ENCODE measurements at regions not wholly inside any gene's neighbourhood (a gene's known extent, or its start where the extent isn't known, plus 50 kb on each side); places are given as distances from the start of the nearest gene placed in this dataset.
"Not testable (repeated sequence)": the region's sequence is repeated elsewhere in the genome, so short reads cannot be mapped to it uniquely, and the experiment has no call there.

DNA sequence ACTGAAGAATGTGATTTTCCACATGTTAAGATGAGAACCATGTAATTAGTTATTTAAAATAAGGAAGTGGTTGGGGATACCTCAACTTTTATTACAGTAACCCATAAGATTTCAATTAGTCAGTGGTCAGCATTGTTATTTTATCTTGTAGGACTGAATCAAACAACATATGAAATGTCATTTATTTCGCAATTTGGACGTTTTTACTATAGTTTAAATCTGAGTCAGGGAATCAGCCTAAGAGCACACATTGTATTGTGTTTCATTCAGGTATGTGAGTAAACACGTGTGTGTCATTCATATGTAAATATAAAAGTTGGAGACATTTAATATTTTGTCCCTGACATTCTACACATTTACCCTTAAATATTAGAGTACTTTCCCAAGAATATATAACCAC, 1418.7 kb downstream of the GRIK2 start:
- DNase-seq = no peak
- Histone ChIP-seq H3K4me3 (no peak overlapping the region), H3K27ac (replicated peaks) (no peak overlapping the region), H3K9me3 (replicated peaks) (peaks cover 3% of the 10 kb centered on the region), H3K36me3 (no peaks in the 10 kb centered on the region), H3K4me1 (no peaks in the 10 kb centered on the region), H3K27me3 (ENCODE audit: low read depth) (no peaks in the 10 kb centered on the region)
- TF ChIP-seq, protein P1, sequence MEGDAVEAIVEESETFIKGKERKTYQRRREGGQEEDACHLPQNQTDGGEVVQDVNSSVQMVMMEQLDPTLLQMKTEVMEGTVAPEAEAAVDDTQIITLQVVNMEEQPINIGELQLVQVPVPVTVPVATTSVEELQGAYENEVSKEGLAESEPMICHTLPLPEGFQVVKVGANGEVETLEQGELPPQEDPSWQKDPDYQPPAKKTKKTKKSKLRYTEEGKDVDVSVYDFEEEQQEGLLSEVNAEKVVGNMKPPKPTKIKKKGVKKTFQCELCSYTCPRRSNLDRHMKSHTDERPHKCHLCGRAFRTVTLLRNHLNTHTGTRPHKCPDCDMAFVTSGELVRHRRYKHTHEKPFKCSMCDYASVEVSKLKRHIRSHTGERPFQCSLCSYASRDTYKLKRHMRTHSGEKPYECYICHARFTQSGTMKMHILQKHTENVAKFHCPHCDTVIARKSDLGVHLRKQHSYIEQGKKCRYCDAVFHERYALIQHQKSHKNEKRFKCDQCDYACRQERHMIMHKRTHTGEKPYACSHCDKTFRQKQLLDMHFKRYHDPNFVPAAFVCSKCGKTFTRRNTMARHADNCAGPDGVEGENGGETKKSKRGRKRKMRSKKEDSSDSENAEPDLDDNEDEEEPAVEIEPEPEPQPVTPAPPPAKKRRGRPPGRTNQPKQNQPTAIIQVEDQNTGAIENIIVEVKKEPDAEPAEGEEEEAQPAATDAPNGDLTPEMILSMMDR (IDR thresholded peaks at IDR 0.05; ENCODE audit: borderline replicate concordance) = no peak
- intact Hi-C loops (cut with micrococcal nuclease) = no loop called here

DNA sequence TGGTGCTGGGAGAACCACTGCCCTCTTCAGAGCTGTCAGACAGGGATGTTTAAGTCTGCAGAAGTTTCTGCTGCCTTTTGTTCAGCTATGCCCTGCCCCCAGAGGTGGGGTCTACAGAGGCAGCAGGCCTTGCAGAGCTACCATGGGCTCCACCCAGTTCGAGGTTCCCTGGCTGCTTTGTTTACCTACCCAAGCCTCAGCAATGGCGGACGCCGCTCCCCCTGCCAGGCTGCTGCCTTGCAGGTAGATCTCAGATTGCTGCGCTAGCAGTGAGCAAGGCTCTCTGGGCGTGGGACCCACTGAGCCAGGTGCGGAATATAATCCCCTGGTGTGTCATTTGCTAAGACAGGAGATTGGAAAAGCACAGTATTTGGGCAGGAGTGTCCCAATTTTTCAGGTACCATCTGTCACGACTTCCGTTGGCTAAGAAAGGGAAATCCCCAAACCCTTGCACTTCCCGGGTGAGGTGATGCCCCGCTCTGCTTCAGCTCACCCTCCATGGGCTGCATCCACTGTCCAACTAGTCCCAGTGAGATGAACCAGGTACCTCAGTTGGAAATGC, 1415.5 kb downstream of the GRIK2 start:
- H3K36me3 ChIP-seq; intact Hi-C loops (cut with micrococcal nuclease); H3K4me3 ChIP-seq; H3K4me1 ChIP-seq; H3K27ac ChIP-seq (replicated peaks); DNase-seq; H3K27me3 ChIP-seq (ENCODE audit: low read depth): not testable (repeated sequence)
- H3K9me3 ChIP-seq (replicated peaks) = peaks cover 21% of the 10 kb centered on the region

DNA sequence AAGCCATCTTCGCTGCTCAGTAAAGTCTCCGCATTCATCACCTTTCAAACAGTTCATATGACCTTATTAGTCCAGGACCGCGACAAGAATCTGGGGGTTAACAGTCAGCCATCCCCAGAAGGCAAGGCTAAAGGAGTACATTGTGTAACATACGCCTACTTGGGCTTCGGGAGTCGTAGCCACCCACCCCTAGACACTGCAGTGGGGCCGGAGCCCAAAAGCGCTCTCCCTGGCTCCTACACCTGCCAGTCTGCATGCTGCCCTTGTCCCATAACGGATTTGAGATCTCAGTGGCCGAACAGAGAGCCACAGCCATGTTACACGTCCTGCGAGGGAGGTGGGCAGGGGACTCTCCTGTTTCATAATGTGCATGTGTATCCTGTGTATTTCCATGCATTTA, 1405.5 kb downstream of the GRIK2 start:
- TF ChIP-seq, protein P1 (IDR thresholded peaks at IDR 0.05; ENCODE audit: borderline replicate concordance) = no peak
- no peaks in the 10 kb centered on the region for H3K36me3 ChIP-seq
- DNase-seq = no peak
- H3K27me3 ChIP-seq (ENCODE audit: low read depth) = no peaks in the 10 kb centered on the region
- H3K4me1 ChIP-seq = no peaks in the 10 kb centered on the region
- peaks cover 8% of the 10 kb centered on the region for H3K9me3 ChIP-seq (replicated peaks)
- intact Hi-C loops (cut with micrococcal nuclease) = no loop called here
- no peak overlapping the region for H3K27ac ChIP-seq (replicated peaks)
- H3K4me3 ChIP-seq = no peak overlapping the region

DNA sequence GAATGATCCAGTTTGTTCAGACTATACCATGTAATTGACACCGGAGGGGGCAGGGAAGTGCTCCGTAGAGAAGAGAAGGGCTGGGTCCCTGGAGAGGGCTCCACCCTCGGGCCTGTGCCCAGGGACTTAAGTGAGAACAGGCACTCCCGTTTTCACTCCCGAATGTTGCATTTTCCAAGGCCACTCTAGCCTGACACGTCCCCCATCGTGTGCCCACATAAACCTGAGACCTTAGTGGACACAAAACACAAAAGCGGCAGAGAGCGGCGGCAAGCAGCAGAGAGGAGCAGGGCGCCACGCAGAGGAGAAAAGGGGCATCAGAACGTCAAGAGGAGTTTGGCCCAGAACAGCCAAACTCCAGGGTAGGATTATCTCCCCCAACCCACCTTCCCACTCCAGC, 1405.1 kb downstream of the GRIK2 start:
- H3K27ac ChIP-seq (replicated peaks) = no peak overlapping the region
- H3K4me3 ChIP-seq = no peak overlapping the region
- no peaks in the 10 kb centered on the region for H3K4me1 ChIP-seq
- peaks cover 4% of the 10 kb centered on the region for H3K9me3 ChIP-seq (replicated peaks)
- intact Hi-C loops (cut with micrococcal nuclease) = no loop called here
- H3K36me3 ChIP-seq = no peaks in the 10 kb centered on the region
- H3K27me3 ChIP-seq (ENCODE audit: low read depth) = no peaks in the 10 kb centered on the region
- DNase-seq = no peak
- TF ChIP-seq, protein P1 (IDR thresholded peaks at IDR 0.05; ENCODE audit: borderline replicate concordance) = no peak

DNA sequence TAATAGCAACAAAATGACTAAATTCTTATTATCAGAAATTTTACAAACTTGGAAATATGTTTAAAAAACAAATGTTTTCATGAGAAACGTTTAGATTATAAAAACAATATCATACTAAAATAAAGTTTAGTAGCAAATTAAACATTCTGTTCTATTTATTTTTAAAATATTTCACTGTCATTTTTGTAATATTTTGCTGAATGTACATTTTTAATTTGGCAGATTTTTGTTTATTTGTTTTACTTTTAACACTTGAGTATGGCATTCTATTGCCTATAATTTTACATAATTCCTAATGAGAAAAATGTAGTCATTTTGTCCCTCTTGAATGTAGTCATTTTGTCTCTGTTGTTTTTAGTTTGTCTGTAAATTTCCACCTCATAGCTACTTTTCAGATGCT, 1400.2 kb downstream of the GRIK2 start:
- DNase-seq = no peak
- no peaks in the 10 kb centered on the region for H3K27me3 ChIP-seq (ENCODE audit: low read depth)
- H3K4me1 ChIP-seq = no peaks in the 10 kb centered on the region
- no peak overlapping the region for H3K27ac ChIP-seq (replicated peaks)
- intact Hi-C loops (cut with micrococcal nuclease) = no loop called here
- TF ChIP-seq, protein P1 (IDR thresholded peaks at IDR 0.05; ENCODE audit: borderline replicate concordance) = no peak
- H3K4me3 ChIP-seq = no peak overlapping the region
- H3K9me3 ChIP-seq (replicated peaks) = no peaks in the 10 kb centered on the region
- H3K36me3 ChIP-seq = no peaks in the 10 kb centered on the region

DNA sequence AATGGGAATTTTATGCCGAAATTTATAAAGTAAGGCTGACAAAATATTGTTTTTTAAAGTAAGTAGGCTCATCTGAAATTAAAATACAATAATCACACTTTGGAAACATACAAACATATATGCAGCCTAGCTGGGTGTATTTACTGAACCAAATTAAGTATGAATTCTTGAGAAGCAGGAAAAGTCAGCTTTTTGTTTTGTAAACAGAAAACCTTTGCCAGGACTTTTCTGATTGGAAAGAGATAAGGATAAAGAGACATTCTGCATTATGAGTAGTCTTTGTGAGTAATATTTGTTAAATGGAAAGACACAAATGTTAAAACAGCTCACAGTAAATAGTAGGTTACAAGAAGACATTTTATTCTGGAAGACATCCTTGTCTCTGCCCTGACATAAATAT, 1380.8 kb downstream of the GRIK2 start:
- no peaks in the 10 kb centered on the region for H3K4me1 ChIP-seq
- no peak overlapping the region for H3K27ac ChIP-seq (replicated peaks)
- peaks cover 13% of the 10 kb centered on the region for H3K9me3 ChIP-seq (replicated peaks)
- no peak for DNase-seq
- no peaks in the 10 kb centered on the region for H3K27me3 ChIP-seq (ENCODE audit: low read depth)
- H3K4me3 ChIP-seq = no peak overlapping the region
- intact Hi-C loops (cut with micrococcal nuclease) = no loop called here
- no peaks in the 10 kb centered on the region for H3K36me3 ChIP-seq
- TF ChIP-seq, protein P1 (IDR thresholded peaks at IDR 0.05; ENCODE audit: borderline replicate concordance) = no peak

Data from left ventricle myocardium inferior (tissue), 1 donor.